Activated CD4-positive, alpha-beta T cell treated with anti-CD3 and anti-CD28 coated beads for 48 hours (primary cell): ENCODE measurements at regions not wholly inside any gene's neighbourhood (a gene's known extent, or its start where the extent isn't known, plus 50 kb on each side); places are given as distances from the start of the nearest gene placed in this dataset.

Source experiments
- DNase-seq: peaks from one replicate; pipeline ENCODE4 v3.0.0-alpha.2; 2020

GRCh38 chr4:182062458-182062857 lies 180.7 kb upstream of the TENM3 start:
- no peak for DNase-seq

- DNase-seq, result no peak
Measured at GRCh38 chr4:182062936-182063335, 180.3 kb upstream of the TENM3 start.

GRCh38 chr4:182063651-182064050 lies 179.6 kb upstream of the TENM3 start:
- no peak for DNase-seq

- no peak for DNase-seq
Measured at GRCh38 chr4:182065255-182065654, 177.9 kb upstream of the TENM3 start.

- DNase-seq, result no peak
Measured at GRCh38 chr4:182066037-182066436, 177.2 kb upstream of the TENM3 start.

GRCh38 chr4:182067828-182068227 lies 175.4 kb upstream of the TENM3 start:
- no peak for DNase-seq

- DNase-seq, result no peak
Measured at GRCh38 chr4:182068920-182069319, 174.3 kb upstream of the TENM3 start.

- DNase-seq, result no peak
Measured at GRCh38 chr4:182073278-182073677, 169.9 kb upstream of the TENM3 start.

- DNase-seq, result no peak
Measured at GRCh38 chr4:182074139-182074538, 169.1 kb upstream of the TENM3 start.

- DNase-seq, result no peak
Measured at GRCh38 chr4:182074810-182075209, 168.4 kb upstream of the TENM3 start.

- no peak for DNase-seq
Measured at GRCh38 chr4:182082910-182083309, 160.3 kb upstream of the TENM3 start.

- DNase-seq, result no peak
Measured at GRCh38 chr4:182083671-182084410, 159.4 kb upstream of the TENM3 start.

GRCh38 chr4:182085051-182085480 lies 158.1 kb upstream of the TENM3 start:
- DNase-seq, result no peak

GRCh38 chr4:182089326-182089725 lies 153.9 kb upstream of the TENM3 start:
- no peak for DNase-seq

GRCh38 chr4:182090186-182090585 lies 153.0 kb upstream of the TENM3 start:
- no peak for DNase-seq

- DNase-seq, result no peak
Measured at GRCh38 chr4:182091128-182091527, 152.1 kb upstream of the TENM3 start.

GRCh38 chr4:182093431-182093831 lies 149.8 kb upstream of the TENM3 start:
- no peak for DNase-seq

GRCh38 chr4:182093935-182094334 lies 149.3 kb upstream of the TENM3 start:
- no peak for DNase-seq

- no peak for DNase-seq
Measured at GRCh38 chr4:182101618-182102017, 141.6 kb upstream of the TENM3 start.

- DNase-seq, result no peak
Measured at GRCh38 chr4:182102576-182102975, 140.6 kb upstream of the TENM3 start.

GRCh38 chr4:182103614-182104319 lies 139.4 kb upstream of the TENM3 start:
- DNase-seq, result no peak

GRCh38 chr4:182105416-182105815 lies 137.8 kb upstream of the TENM3 start:
- no peak for DNase-seq

- no peak for DNase-seq
Measured at GRCh38 chr4:182107931-182108330, 135.3 kb upstream of the TENM3 start.

GRCh38 chr4:182111586-182111985 lies 131.6 kb upstream of the TENM3 start:
- DNase-seq, result no peak

- no peak for DNase-seq
Measured at GRCh38 chr4:182113779-182114178, 129.4 kb upstream of the TENM3 start.
